ENCODE measurements at regions not wholly inside any gene's neighbourhood (a gene's known extent, or its start where the extent isn't known, plus 50 kb on each side); places are given as distances from the start of the nearest gene placed in this dataset.
A peak's percentile ranks its signal among the peaks of the same experiment; 100 is the strongest.

DNA sequence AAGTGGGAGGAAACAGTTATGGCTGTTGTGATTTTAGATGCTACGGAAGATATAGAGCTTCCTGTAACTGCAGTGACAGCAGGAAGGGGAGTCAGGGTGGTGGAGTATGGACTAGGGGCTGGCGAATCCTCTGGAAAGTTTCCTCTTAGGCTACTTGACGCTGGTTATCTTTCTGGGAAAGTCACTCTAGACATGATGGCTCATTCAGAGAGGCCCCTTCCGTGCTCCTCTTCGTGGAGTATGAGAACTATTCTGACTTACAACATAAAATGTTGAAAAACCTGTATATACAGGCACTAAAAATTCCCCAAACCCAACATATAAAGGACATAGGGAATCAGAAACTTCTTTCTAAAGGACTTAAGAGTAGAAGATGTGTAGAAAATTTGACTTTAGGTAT lies 78.8 kb downstream of the C18orf54 start:
- no peaks in the 10 kb centered on the region for H3K9me2 ChIP-seq (replicated peaks; ENCODE audit: low read depth, low read length)
- no peaks in the 10 kb centered on the region for H3F3A ChIP-seq (ENCODE audit: low read depth)
- H3K27me3 ChIP-seq (ENCODE audit: insufficient read depth, low read length, poor library complexity, severe bottlenecking) = no peaks in the 10 kb centered on the region
- no peaks in the 10 kb centered on the region for H3K9me3 ChIP-seq (ENCODE audit: insufficient read depth, low read depth, low read length)
- no peak overlapping the region for H3K4me3 ChIP-seq (ENCODE audit: low read length, poor library complexity, severe bottlenecking)
- no peaks in the 10 kb centered on the region for H3K79me2 ChIP-seq (ENCODE audit: insufficient read depth, low read length)
- TF ChIP-seq, protein P1, sequence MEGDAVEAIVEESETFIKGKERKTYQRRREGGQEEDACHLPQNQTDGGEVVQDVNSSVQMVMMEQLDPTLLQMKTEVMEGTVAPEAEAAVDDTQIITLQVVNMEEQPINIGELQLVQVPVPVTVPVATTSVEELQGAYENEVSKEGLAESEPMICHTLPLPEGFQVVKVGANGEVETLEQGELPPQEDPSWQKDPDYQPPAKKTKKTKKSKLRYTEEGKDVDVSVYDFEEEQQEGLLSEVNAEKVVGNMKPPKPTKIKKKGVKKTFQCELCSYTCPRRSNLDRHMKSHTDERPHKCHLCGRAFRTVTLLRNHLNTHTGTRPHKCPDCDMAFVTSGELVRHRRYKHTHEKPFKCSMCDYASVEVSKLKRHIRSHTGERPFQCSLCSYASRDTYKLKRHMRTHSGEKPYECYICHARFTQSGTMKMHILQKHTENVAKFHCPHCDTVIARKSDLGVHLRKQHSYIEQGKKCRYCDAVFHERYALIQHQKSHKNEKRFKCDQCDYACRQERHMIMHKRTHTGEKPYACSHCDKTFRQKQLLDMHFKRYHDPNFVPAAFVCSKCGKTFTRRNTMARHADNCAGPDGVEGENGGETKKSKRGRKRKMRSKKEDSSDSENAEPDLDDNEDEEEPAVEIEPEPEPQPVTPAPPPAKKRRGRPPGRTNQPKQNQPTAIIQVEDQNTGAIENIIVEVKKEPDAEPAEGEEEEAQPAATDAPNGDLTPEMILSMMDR (conservative IDR thresholded peaks at IDR 0.05; ENCODE audit: low read length) = no peak
- TF ChIP-seq EZH2phosphoT487 (IDR thresholded peaks at IDR 0.05; ENCODE audit: borderline replicate concordance) = no peak
- no peaks in the 10 kb centered on the region for H3K36me3 ChIP-seq (ENCODE audit: insufficient read depth, low read length)
- H4K20me1 ChIP-seq (ENCODE audit: insufficient read depth, low read length, poor library complexity, severe bottlenecking) = no peaks in the 10 kb centered on the region
- peaks cover 10% of the 10 kb centered on the region for H3K4me1 ChIP-seq (ENCODE audit: insufficient read depth, low read length, poor library complexity, severe bottlenecking)
- H3K4me2 ChIP-seq (ENCODE audit: low read depth, low read length, poor library complexity, severe bottlenecking) = no peak overlapping the region
- H3K9ac ChIP-seq (ENCODE audit: low read depth, low read length, poor library complexity, severe bottlenecking) = no peak overlapping the region
- H2AFZ ChIP-seq (ENCODE audit: low read length) = 0 out of 2 replicates have a peak overlapping the region, but pooled peaks have one; percentile 15

DNA sequence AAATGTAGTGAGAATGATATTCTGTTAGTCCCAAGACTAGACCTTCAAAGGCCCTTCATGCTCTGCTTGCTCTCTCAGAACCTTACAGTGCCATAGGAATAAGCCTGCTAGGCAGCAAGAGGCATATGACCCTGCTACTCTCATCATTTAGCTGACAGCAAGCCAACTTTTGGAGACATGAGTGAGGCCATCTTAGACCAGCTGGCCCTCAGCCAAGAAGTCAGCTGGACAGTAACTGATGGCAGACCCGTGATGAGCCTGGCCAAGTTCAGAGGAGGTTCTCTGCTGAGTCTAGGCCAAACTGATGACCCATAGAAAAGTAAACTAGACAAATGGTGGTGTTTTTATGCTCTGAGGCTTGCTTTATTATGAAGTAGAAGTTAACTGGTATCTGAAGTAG lies 82.6 kb downstream of the C18orf54 start:
- Histone ChIP-seq H4K20me1 (ENCODE audit: insufficient read depth, low read length, poor library complexity, severe bottlenecking) (no peaks in the 10 kb centered on the region), H3K4me3 (ENCODE audit: low read length, poor library complexity, severe bottlenecking) (no peak overlapping the region), H3K27me3 (ENCODE audit: insufficient read depth, low read length, poor library complexity, severe bottlenecking) (no peaks in the 10 kb centered on the region), H3F3A (ENCODE audit: low read depth) (no peaks in the 10 kb centered on the region), H3K4me2 (ENCODE audit: low read depth, low read length, poor library complexity, severe bottlenecking) (no peak overlapping the region), H3K9me3 (ENCODE audit: insufficient read depth, low read depth, low read length) (no peaks in the 10 kb centered on the region), H3K79me2 (ENCODE audit: insufficient read depth, low read length) (no peaks in the 10 kb centered on the region), H3K9me2 (replicated peaks; ENCODE audit: low read depth, low read length) (no peaks in the 10 kb centered on the region), H3K36me3 (ENCODE audit: insufficient read depth, low read length) (no peaks in the 10 kb centered on the region), H3K4me1 (ENCODE audit: insufficient read depth, low read length, poor library complexity, severe bottlenecking) (peaks cover 10% of the 10 kb centered on the region), H2AFZ (ENCODE audit: low read length) (no peak overlapping the region), H3K9ac (ENCODE audit: low read depth, low read length, poor library complexity, severe bottlenecking) (no peak overlapping the region)
- TF ChIP-seq, protein P1 (conservative IDR thresholded peaks at IDR 0.05; ENCODE audit: low read length) = no peak

DNA sequence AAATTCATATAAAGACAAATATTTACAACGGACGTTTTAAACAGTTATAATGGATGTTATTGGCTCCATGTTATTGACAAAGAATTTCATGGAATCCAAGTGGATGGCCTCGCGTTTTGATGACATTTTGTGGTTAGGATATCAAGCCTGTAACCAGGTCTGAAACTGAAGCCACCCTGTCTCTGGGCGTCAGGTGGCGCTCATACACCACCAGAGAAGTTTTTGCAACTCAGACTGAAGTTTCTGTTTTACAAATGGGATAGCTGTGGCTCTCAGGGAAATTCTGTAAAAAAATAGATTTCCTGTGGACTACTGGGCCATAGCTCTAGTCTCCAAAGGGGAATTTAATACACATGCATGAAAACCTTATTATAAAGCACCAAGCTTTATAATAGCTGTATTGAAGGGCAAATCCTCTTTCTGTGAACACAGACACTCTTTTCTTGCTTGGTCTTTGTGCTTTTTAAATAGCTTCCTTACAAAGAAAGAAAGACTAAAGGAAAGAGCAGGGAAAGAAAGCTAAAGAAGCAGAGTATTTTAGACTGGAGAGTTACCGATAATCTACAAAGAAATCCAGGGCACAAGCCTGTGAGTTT lies 86.7 kb downstream of the C18orf54 start:
- no peak overlapping the region for H3K9ac ChIP-seq (ENCODE audit: low read depth, low read length, poor library complexity, severe bottlenecking)
- peak overlapping the region; percentile 70 for H2AFZ ChIP-seq (ENCODE audit: low read length)
- H4K20me1 ChIP-seq (ENCODE audit: insufficient read depth, low read length, poor library complexity, severe bottlenecking) = no peaks in the 10 kb centered on the region
- H3F3A ChIP-seq (ENCODE audit: low read depth) = no peaks in the 10 kb centered on the region
- no peaks in the 10 kb centered on the region for H3K4me1 ChIP-seq (ENCODE audit: insufficient read depth, low read length, poor library complexity, severe bottlenecking)
- no peaks in the 10 kb centered on the region for H3K36me3 ChIP-seq (ENCODE audit: insufficient read depth, low read length)
- peak overlapping the region; percentile 15 for H3K4me2 ChIP-seq (ENCODE audit: low read depth, low read length, poor library complexity, severe bottlenecking)
- no peaks in the 10 kb centered on the region for H3K9me2 ChIP-seq (replicated peaks; ENCODE audit: low read depth, low read length)
- H3K27me3 ChIP-seq (ENCODE audit: insufficient read depth, low read length, poor library complexity, severe bottlenecking) = no peaks in the 10 kb centered on the region
- no peaks in the 10 kb centered on the region for H3K9me3 ChIP-seq (ENCODE audit: insufficient read depth, low read depth, low read length)
- H3K79me2 ChIP-seq (ENCODE audit: insufficient read depth, low read length) = no peaks in the 10 kb centered on the region
- TF ChIP-seq, protein P1 (conservative IDR thresholded peaks at IDR 0.05; ENCODE audit: low read length) = peak; percentile 98
- TF ChIP-seq EZH2phosphoT487 (IDR thresholded peaks at IDR 0.05; ENCODE audit: borderline replicate concordance) = no peak
- no peak overlapping the region for H3K4me3 ChIP-seq (ENCODE audit: low read length, poor library complexity, severe bottlenecking)
